H1 (cell line): ENCODE measurements at regions not wholly inside any gene's neighbourhood (a gene's known extent, or its start where the extent isn't known, plus 50 kb on each side); places are given as distances from the start of the nearest gene placed in this dataset.

Experiments used
- CTCF ChIA-PET: fragments of 300-600 bp; sonication (Branson Sonifier 250); formaldehyde crosslinking; loops from one replicate; lab custom pipeline; 2021; ENCODE audit not compliant: partially characterized antibody; lab: Charles Lee
- POLR2A ChIA-PET: fragments of 300-600 bp; sonication (Branson Sonifier 250); formaldehyde crosslinking; loops from one replicate; lab custom pipeline; 2021; ENCODE audit warnings: inconsistent platforms; ENCODE audit not compliant: partially characterized antibody; lab: Charles Lee
- DNase-seq, 2 experiments: peaks; one replicate each; pipeline versions ENCODE4 v3.0.0 to v3.0.0-alpha.2; 2010 to 2022; ENCODE audit warnings: low spot score in 2 of 2, low read depth in 1 of 2, mixed read lengths in 1 of 2
- FAIRE-seq: peaks from 2 replicates; lab custom pipeline; 2011; peaks lifted over from hg19 to GRCh38; lab: Jason Lieb, UNC
- H2AFZ ChIP-seq: 2 replicates; pipeline ENCODE4 v1.8.1; 2012; ENCODE audit warnings: low read length, inconsistent platforms
- H2AK5ac ChIP-seq: 2 replicates; pipeline ENCODE4 v1.6.1; 2013; ENCODE audit warnings: low read depth, low read length
- H2BK120ac ChIP-seq: replicated peaks from 2 replicates; pipeline ENCODE3; 2013; ENCODE audit warnings: low read depth, low read length, inconsistent platforms
- H2BK12ac ChIP-seq: 2 replicates; pipeline ENCODE4 v1.6.1; 2013; ENCODE audit warnings: low read depth, low read length
- H2BK15ac ChIP-seq: 2 replicates; pipeline ENCODE4 v1.6.1; 2013; ENCODE audit warnings: low read length
- H2BK20ac ChIP-seq: 2 replicates; pipeline ENCODE4 v1.6.1; 2013; ENCODE audit warnings: low read length
- H2BK5ac ChIP-seq: 2 replicates; pipeline ENCODE4 v1.6.1; 2013; ENCODE audit warnings: low read depth, low read length
- H3K14ac ChIP-seq: 2 replicates; pipeline ENCODE4 v1.6.1; 2013; ENCODE audit warnings: inconsistent platforms; ENCODE audit not compliant: insufficient read length
- H3K18ac ChIP-seq: 2 replicates; pipeline ENCODE4 v1.6.1; 2013; ENCODE audit warnings: low read length; ENCODE audit errors: extremely low read depth
- H3K23ac ChIP-seq: 2 replicates; pipeline ENCODE4 v1.6.1; 2013; ENCODE audit warnings: inconsistent platforms; ENCODE audit not compliant: insufficient read length
- H3K23me2 ChIP-seq: 2 replicates; pipeline ENCODE4 v1.6.1; 2013; ENCODE audit warnings: low read depth, low read length
- H3K27ac ChIP-seq: 2 replicates; pipeline ENCODE4 v1.6.1; 2011; ENCODE audit warnings: low read depth, low read length, inconsistent platforms
- H3K27me3 ChIP-seq, 4 experiments: replicated peaks in 1 of 4; 1 replicate in 1 of 4; 2 replicates in 3 of 4; pipeline versions ENCODE4 v1.6.1 to v1.8.1; 2011 to 2013; ENCODE audit warnings: low read length in 3 of 4, mild to moderate bottlenecking in 3 of 4, inconsistent platforms in 2 of 4, mixed read lengths in 2 of 4, moderate library complexity in 1 of 4; ENCODE audit not compliant: control insufficient read depth in 3 of 4, insufficient read depth in 3 of 4; ENCODE audit errors: extremely low read depth in 1 of 4
- H3K36me3 ChIP-seq, 4 experiments: 2 replicates each; pipeline versions ENCODE4 v1.6.1 to v1.8.1; 2011 to 2013; ENCODE audit warnings: mild to moderate bottlenecking in 4 of 4, low read length in 3 of 4, moderate library complexity in 2 of 4, control low read depth in 1 of 4, inconsistent platforms in 1 of 4; ENCODE audit not compliant: insufficient read depth in 4 of 4, control insufficient read depth in 2 of 4
- H3K4ac ChIP-seq: replicated peaks from 2 replicates; pipeline ENCODE3; 2013; ENCODE audit warnings: low read length, low read depth, mixed read lengths, inconsistent platforms; ENCODE audit not compliant: insufficient read length
- H3K4me1 ChIP-seq, 4 experiments: replicated peaks in 1 of 4; 1 replicate in 1 of 4; 2 replicates in 3 of 4; pipeline versions ENCODE4 v1.6.1 to v1.8.1; 2011 to 2013; ENCODE audit warnings: low read length in 3 of 4, inconsistent platforms in 2 of 4, mixed read lengths in 1 of 4; ENCODE audit not compliant: insufficient read depth in 4 of 4, control insufficient read depth in 3 of 4
- H3K4me2 ChIP-seq, 2 experiments: 2 replicates each; pipeline versions ENCODE4 v1.6.1 to v1.8.1; 2011 to 2013; ENCODE audit warnings: low read depth in 2 of 2, low read length in 2 of 2, control low read depth in 1 of 2, inconsistent platforms in 1 of 2, mild to moderate bottlenecking in 1 of 2; ENCODE audit not compliant: insufficient read depth in 1 of 2
- H3K4me3 ChIP-seq, 4 experiments: fragments of 200-600, 300-600 bp in 1 of 4; sonication (generic), shearing (Covaris generic), sonication (Bioruptor Twin) in 1 of 4; 2 replicates each; pipeline versions ENCODE4 v1.5.1 to v1.8.1; 2011 to 2016; ENCODE audit warnings: low read length in 4 of 4, low read depth in 3 of 4, control low read depth in 2 of 4, inconsistent platforms in 2 of 4, mild to moderate bottlenecking in 2 of 4, mixed read lengths in 1 of 4, moderate library complexity in 1 of 4; ENCODE audit not compliant: insufficient read depth in 2 of 4; ENCODE audit errors: extremely low read depth in 1 of 4
- H3K56ac ChIP-seq: replicated peaks from 2 replicates; pipeline ENCODE3; 2013; ENCODE audit warnings: low read depth, mild to moderate bottlenecking, mixed read lengths, low read length, inconsistent platforms; ENCODE audit not compliant: insufficient read length
- H3K79me1 ChIP-seq: 2 replicates; pipeline ENCODE4 v1.6.1; 2013; ENCODE audit warnings: low read depth, low read length, control low read depth
- H3K79me2 ChIP-seq, 2 experiments: 2 replicates each; pipeline versions ENCODE4 v1.6.1 to v1.8.1; 2012 to 2013; ENCODE audit warnings: low read length in 2 of 2, mild to moderate bottlenecking in 2 of 2, inconsistent platforms in 1 of 2; ENCODE audit not compliant: insufficient read depth in 2 of 2, control insufficient read depth in 1 of 2
- H3K9ac ChIP-seq, 4 experiments: replicated peaks in 1 of 4; 1 replicate in 1 of 4; 2 replicates in 3 of 4; pipeline versions ENCODE4 v1.6.1 to v1.8.1; 2011 to 2013; ENCODE audit warnings: low read depth in 3 of 4, low read length in 3 of 4, control low read depth in 2 of 4, mild to moderate bottlenecking in 2 of 4, moderate library complexity in 2 of 4, inconsistent platforms in 1 of 4; ENCODE audit errors: extremely low read depth in 1 of 4
- H3K9me3 ChIP-seq, 2 experiments: 2 replicates each; pipeline versions ENCODE4 v1.6.1 to v1.8.1; 2012 to 2013; ENCODE audit warnings: mild to moderate bottlenecking in 2 of 2, moderate library complexity in 2 of 2, control low read depth in 1 of 2, inconsistent platforms in 1 of 2, low read depth in 1 of 2, low read length in 1 of 2, mixed read lengths in 1 of 2; ENCODE audit not compliant: insufficient read depth in 2 of 2
- H4K20me1 ChIP-seq, 2 experiments: replicated peaks in 1 of 2; 2 replicates each; pipeline versions ENCODE3 to v1.8.1; 2011 to 2013; ENCODE audit warnings: inconsistent platforms in 2 of 2, low read length in 2 of 2, mild to moderate bottlenecking in 1 of 2; ENCODE audit not compliant: insufficient read depth in 2 of 2, control insufficient read depth in 1 of 2
- H4K5ac ChIP-seq: 2 replicates; pipeline ENCODE4 v1.6.1; 2013; ENCODE audit warnings: low read length, low read depth, mixed read lengths, inconsistent platforms; ENCODE audit not compliant: insufficient read length
- H4K8ac ChIP-seq: 2 replicates; pipeline ENCODE4 v1.8.0; 2013; ENCODE audit warnings: mild to moderate bottlenecking, moderate library complexity, low read length, inconsistent platforms; ENCODE audit not compliant: insufficient read depth; ENCODE audit errors: extremely low read depth
- H4K91ac ChIP-seq: replicated peaks from 2 replicates; pipeline ENCODE3; 2013; ENCODE audit warnings: low read length, mixed read lengths, inconsistent platforms; ENCODE audit not compliant: insufficient read length
- BACH1 ChIP-seq: IDR thresholded peaks from 2 replicates; pipeline ENCODE4 v1.6.1; 2012; ENCODE audit warnings: low read length, improper control_type of control experiment
- CBX5 ChIP-seq: fragments of 300-800, 300-1000 bp; sonication (generic); IDR thresholded peaks from 2 replicates; pipeline ENCODE4 v1.7.1; 2016; ENCODE audit warnings: antibody characterized with exemption, low read length, low read depth
- CEBPB ChIP-seq: IDR thresholded peaks from 2 replicates; pipeline ENCODE4 v1.6.1; 2012; ENCODE audit warnings: low read depth, low read length
- CREB1 ChIP-seq: IDR thresholded peaks from 2 replicates; pipeline ENCODE4 v1.6.1; 2012; ENCODE audit warnings: inconsistent platforms
- CTBP2 ChIP-seq: IDR thresholded peaks from 2 replicates; pipeline ENCODE4 v1.7.0; 2011; ENCODE audit warnings: borderline replicate concordance, mild to moderate bottlenecking, moderate library complexity, mixed read lengths, low read length; ENCODE audit not compliant: insufficient read depth, insufficient read length
- GABPA ChIP-seq: IDR thresholded peaks from 2 replicates; pipeline ENCODE4 v1.6.1; 2011; ENCODE audit warnings: mild to moderate bottlenecking, low read length, moderate library complexity, borderline replicate concordance; ENCODE audit not compliant: insufficient read depth
- KDM5A ChIP-seq: fragments of 200-600 bp; IDR thresholded peaks from 2 replicates; pipeline ENCODE4 v1.7.1; 2012; ENCODE audit warnings: mild to moderate bottlenecking, low read length, inconsistent platforms, mixed read lengths
- MAFK ChIP-seq: IDR thresholded peaks from 2 replicates; pipeline ENCODE4 v1.6.1; 2012; ENCODE audit warnings: low read depth, mild to moderate bottlenecking, improper control_type of control experiment, low read length
- PHF8 ChIP-seq: fragments of 200-600 bp; sonication (generic); conservative IDR thresholded peaks from 2 replicates; pipeline ENCODE4 v1.7.1; 2012; ENCODE audit warnings: low read depth, mild to moderate bottlenecking, inconsistent platforms, low read length, moderate library complexity
- RFX5 ChIP-seq: IDR thresholded peaks from 2 replicates; pipeline ENCODE4 v1.6.1; 2011; ENCODE audit warnings: low read depth, low read length, improper control_type of control experiment, borderline replicate concordance
- TAF1 ChIP-seq: IDR thresholded peaks from 2 replicates; pipeline ENCODE4 v1.6.1; 2011; ENCODE audit warnings: mild to moderate bottlenecking, low read depth, low read length
- WGBS, 2 experiments: shearing (Covaris generic) in 1 of 2; methylation state at CpG; one replicate each; pipeline versions ENCODE4 v1.1.6 to v1.1.7; 2013 to 2015; ENCODE audit warnings: low lambda C conversion rate in 2 of 2, mixed read lengths in 2 of 2, inconsistent platforms in 1 of 2, low coverage in 1 of 2, missing lambda C conversion rate in 1 of 2; ENCODE audit not compliant: insufficient replicate concordance in 2 of 2, insufficient coverage in 1 of 2, insufficient read length in 1 of 2; ENCODE audit errors: extremely low coverage in 1 of 2, missing lambda C conversion rate in 1 of 2; 5-methylcytosine and 5-hydroxymethylcytosine counted together

DNA sequence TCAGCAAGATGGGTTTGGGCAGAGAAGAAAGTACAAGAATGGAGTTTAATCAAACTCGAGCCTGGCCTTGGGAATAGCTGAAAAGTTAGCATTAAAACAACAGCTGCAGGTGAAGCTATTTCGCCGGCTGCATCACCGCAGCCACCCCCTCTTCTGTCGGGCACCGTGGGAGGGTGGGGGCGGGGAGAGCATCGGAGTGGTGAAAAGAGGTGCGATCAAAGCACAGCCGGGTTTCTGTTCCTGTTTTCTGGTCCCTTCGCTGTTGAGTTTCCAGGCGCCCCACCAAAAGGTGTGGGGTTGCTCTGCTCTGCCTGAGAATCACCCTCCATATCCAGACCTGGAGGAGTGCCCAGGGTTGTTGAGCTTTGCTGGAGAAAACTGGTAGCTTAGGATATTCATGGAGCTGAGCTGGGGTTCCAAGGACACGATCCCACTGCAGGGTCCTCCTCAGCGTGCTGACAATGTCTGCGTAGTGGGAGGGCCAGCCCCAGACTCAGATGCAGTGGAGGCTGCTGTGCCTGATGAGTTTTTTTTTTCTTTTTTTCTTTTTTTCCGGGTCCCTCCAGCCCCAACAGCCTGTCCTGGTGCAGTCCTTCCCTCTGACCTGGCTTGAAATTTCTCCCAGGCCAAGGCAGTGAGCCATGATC lies 127.5 kb upstream of the C1orf174 start:
- no peak overlapping the region for H3K23ac ChIP-seq
- no peak overlapping the region; a peak in 1 of 7 replicates for H3K9ac ChIP-seq
- peak overlapping the region; percentile 71; the same call in 1 of the 2 replicates for H3K18ac ChIP-seq
- H4K91ac ChIP-seq = peak overlapping the region; percentile 51
- no peak for FAIRE-seq
- 67% methylated on average over 9 of the region's 16 CpGs; no CpG with 5 or more reads in 1 of the 2 experiments for WGBS, 2 experiments
- no peak overlapping the region for H4K8ac ChIP-seq
- POLR2A ChIA-PET = interaction anchor here (0.6 kb wide), 1 partner anchor 235 kb away, joined by 3 read pairs; no protein-coding TSS in a partner anchor
- no peak overlapping the region for H2BK20ac ChIP-seq
- H2BK5ac ChIP-seq = no peak overlapping the region; the same call in 1 of the 2 replicates
- H3K36me3 ChIP-seq = no peaks in the 10 kb centered on the region
- peaks cover 0 to 6% (median 3%) of the 10 kb centered on the region in 4 experiments; a peak in 4 of 7 replicates for H3K4me1 ChIP-seq
- H3K79me2 ChIP-seq = no peaks in the 10 kb centered on the region
- H4K20me1 ChIP-seq = no peaks in the 10 kb centered on the region
- H3K23me2 ChIP-seq = no peaks in the 10 kb centered on the region
- H2AK5ac ChIP-seq = no peak overlapping the region
- H2AFZ ChIP-seq = peak overlapping the region; percentile 73; the same call in 1 of the 2 replicates
- H2BK120ac ChIP-seq = no peak overlapping the region
- TF ChIP-seq CTBP2 = no peak
- TF ChIP-seq CEBPB = no peak
- TF ChIP-seq BACH1 = no peak
- TF ChIP-seq GABPA = no peak
- TF ChIP-seq KDM5A = no peak
- no peak for TF ChIP-seq CREB1
- TF ChIP-seq MAFK = no peak
- no peak for TF ChIP-seq CBX5
- no peak for TF ChIP-seq RFX5
- TF ChIP-seq PHF8 = no peak
- no peak for TF ChIP-seq TAF1
- H3K4me3 ChIP-seq = no peak overlapping the region; a peak in 1 of 8 replicates
- no peak for DNase-seq
- peak overlapping the region; percentile 49 to 52; a peak in 2 of 4 replicates for H3K4me2 ChIP-seq
- peak overlapping the region; percentile 75 for H2BK15ac ChIP-seq
- no peaks in the 10 kb centered on the region for H3K79me1 ChIP-seq
- H3K27me3 ChIP-seq = 0 out of 7 replicates have a peak, but pooled peaks cover 0 to 2% (median 2%) of the 10 kb centered on the region in 4 experiments
- no peak overlapping the region for H4K5ac ChIP-seq
- no peak overlapping the region for H3K4ac ChIP-seq
- no peak overlapping the region for H3K27ac ChIP-seq
- H3K9me3 ChIP-seq = peaks cover 2 to 3% of the 10 kb centered on the region in 2 experiments; a peak in 2 of 4 replicates
- no peak overlapping the region for H3K56ac ChIP-seq
- CTCF ChIA-PET = no interaction called here
- peak overlapping the region; percentile 84; the same call in 1 of the 2 replicates for H2BK12ac ChIP-seq
- H3K14ac ChIP-seq = no peak overlapping the region
